Suppressor macrophage treated with lipopolysaccharide for 4 hours (primary cell): ENCODE measurements at regions not wholly inside any gene's neighbourhood (a gene's known extent, or its start where the extent isn't known, plus 50 kb on each side); places are given as distances from the start of the nearest gene placed in this dataset.
A peak's percentile ranks its signal among the peaks of the same experiment; 100 is the strongest.
"Not testable (repeated sequence)": the region's sequence is repeated elsewhere in the genome, so short reads cannot be mapped to it uniquely, and the experiment has no call there.

Experiments
- DNase-seq: peaks from one replicate; pipeline ENCODE4 v3.0.0-alpha.2; 2020

DNA sequence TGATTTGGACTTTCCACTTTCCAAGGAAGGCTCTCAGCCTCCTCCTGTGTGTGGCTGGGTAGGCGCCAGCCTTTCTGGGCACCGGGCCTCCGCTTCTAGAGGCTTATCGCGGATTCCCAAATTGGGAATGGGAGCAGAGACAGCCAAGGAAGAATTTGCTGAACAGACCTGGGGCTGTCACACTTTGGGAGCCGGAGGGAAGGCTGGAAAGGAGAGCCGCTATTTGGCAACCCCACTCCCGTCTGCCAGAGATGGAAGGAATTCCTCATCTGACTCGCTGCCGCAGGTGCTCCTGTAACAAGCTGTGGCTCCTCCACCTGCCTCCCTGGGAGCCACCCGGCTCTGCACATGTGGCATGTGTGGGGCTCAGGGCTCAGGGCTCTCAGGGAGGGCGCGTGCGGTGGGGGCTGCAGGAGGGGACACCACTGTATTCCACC, 50.8 kb upstream of the ECHDC3 start:
- DNase-seq: no peak

DNA sequence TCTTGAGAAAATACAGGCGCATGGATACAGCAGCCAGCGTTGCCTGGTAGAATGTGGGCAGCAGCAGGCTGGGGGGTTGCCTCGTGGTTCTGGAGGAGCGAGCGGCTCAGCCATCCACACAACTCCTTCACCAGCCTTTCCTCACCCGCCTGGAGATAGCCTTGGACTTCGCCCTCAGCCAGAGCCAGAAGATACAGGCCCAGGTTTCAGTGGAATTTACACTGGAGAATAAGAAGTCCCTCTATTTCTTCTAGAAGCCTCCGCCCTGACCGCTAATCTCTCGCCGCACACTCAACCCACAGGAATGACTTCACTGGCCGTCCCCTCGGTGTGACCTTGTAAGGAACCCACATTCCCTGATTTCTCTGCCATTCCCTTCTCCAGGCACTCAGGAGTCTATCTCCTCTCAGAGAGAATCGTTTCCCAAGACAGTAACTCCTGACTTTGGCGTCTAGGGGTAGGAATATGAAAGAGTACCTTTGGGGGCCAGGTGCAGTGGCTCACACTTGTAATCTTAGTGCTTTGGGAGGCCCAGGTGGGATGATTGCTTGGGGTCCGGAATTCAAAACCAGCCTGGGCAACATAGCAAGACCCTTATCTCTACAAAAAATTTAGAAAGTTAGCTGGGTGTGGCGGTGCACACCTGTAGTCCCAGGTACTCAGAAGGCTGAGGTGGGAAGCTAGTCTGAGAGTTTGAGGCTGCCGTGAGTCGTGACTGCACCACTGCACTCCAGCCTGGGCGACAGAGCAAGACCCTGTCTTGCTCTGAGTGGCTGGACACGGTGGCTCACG, 52.0 kb upstream of the ECHDC3 start:
- DNase-seq: no peak

- DNase-seq: not testable (repeated sequence)
Measured at GRCh38 chr10:11688448-11688795, 53.8 kb upstream of the ECHDC3 start.

DNA sequence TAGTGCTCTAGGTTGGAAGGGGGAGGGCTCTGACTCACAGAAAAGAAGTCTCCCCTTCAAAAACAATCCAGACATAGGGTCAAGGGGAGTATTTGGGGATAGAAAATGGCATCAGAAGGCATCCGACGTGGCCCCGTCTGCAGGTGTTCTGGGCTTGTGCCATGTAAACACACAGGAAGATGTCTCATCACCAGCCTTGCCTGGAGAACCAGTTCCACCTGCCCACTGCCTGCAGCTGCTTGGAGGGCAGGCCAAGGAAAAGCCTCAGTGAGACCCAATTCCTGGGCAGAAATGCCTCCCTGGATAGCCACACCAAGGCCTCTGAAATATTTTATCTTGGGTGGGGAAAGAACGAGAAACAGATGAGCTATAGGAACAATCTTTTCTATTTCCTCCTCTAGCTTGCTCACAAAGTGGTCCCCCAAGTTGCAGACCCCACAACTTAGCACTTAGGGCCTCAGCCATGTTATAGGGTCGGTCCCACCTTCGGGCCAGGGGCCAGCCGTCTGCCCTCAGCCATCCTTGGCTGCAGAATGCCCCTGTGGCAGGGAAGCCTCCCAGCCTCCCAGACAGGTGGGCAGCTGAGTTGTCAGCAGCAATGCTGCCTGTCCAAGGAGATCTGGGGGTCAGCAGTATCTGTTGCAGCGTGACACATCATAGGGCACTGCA, 54.3 kb upstream of the ECHDC3 start:
- DNase-seq: no peak

- DNase-seq: no peak
Measured at GRCh38 chr10:11687357-11687771, 54.8 kb upstream of the ECHDC3 start.

DNA sequence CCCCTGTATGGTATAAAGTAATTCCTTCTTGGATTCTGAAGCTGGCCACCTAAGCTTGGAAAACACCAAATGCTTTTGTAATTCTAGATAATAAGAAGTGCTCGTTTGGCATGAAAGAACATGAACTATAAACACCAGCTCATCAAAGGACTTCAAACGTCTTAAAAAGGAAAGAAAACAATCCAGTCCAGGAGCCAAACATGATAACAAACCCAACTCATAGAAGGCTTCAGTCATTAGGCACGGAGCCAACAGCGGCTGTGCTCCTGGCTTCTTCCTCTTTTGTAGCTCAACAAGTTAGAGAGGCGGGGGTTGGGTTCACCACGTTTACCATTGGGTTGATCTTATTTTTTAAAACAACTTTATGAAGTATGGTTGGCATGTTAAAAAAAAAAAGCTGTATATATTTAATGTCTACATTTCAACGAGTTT, 56.4 kb upstream of the ECHDC3 start:
- peak; percentile 88 for DNase-seq

DNA sequence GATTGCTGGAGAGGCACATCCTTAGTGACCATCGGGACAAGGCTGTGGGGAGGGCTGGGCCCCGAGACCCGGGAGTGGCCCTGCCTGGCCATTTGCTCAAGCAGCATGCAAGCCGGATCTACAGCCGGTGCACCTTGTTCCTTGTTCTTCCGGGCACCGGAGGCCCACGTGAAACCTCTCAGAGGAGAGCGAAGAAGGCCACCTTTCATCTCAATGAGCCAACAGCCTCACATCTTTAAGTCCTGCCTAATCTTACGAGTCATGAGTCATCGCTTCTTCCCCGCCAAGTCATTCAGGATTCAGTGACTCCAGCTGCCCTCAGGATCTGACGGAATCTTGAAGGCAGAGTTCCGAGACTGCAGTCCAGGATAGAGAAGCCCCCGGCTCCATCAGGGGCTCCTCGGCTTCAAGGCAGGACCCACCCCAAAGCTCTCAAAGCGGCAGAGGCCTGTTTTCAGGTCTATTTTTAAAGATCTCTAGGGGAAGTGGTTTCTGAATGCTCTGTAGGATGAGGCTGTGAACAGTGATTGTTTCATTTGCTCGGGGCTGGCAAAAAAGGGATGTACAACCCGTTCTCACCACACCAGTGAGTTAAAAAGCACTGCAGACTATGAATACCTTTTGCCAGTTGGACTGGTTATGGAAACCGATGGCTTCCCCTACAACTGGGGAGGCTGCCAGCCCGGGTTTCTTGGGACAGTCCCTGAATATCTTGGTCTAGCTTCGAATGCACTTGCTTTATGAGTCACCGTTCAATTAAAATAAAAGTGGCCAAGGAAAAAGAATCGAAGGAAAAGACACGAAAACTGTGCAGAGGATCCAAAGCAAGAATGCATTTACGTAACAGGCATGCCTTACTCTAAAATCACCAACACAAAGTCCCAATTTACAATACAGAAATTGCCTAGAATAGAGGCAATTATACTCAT, 57.2 kb upstream of the ECHDC3 start:
- DNase-seq: peak; percentile 89

DNA sequence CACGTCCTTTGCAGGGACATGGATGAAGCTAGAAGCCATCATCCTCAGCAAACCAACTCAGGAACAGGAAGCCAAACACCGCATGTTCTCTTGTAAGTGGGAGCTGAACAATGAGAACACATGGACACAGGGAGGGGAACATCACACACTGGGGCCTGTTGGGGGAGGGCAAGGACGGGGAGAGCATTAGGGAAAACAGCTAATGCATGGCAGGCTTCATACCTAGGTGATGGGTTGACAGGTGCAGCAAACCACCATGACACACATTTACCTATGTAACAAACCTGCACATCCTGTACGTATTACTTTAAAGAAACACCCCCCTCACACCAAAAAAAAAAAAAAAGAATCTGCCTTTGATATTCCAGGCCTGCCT, 57.9 kb upstream of the ECHDC3 start:
- not testable (repeated sequence) for DNase-seq

DNA sequence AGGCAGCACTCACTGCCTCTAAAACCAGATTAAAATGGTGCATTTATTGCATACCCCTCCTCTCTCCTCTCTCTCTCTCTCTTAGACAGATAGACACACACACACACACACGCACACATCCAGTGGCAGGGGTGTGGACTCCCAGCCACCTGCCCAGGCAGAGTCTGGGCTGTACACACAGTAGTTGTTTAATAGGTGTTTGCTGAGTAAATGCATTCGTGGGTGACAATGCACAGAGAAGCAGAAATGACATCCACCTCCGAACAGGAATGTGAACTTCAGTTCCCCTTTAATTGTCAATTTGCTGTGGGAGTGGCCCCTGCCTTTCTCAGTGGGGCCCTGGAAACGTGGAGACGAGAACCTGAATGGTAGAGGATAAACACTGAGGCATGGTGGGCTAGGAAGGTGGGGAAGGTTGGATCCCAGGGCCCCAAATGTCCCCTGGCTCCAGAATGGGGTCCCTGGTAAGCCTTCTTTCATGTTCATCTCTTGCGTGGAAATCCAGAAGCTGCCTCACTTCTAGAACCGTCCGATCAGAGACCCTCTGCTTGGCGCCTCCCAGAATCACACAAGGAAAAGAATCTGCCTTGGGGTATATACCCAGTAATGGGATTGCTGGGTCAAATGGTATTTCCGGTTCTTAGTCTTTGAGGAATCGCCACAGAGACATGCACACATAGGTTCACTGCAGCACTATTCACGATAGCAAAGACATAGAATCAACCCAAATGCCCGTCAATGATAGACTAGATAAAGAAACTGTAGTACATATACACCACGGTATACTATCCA, 58.5 kb upstream of the ECHDC3 start:
- no peak for DNase-seq

- DNase-seq: no peak
Measured at GRCh38 chr10:11682851-11683250, 59.3 kb upstream of the ECHDC3 start.

DNA sequence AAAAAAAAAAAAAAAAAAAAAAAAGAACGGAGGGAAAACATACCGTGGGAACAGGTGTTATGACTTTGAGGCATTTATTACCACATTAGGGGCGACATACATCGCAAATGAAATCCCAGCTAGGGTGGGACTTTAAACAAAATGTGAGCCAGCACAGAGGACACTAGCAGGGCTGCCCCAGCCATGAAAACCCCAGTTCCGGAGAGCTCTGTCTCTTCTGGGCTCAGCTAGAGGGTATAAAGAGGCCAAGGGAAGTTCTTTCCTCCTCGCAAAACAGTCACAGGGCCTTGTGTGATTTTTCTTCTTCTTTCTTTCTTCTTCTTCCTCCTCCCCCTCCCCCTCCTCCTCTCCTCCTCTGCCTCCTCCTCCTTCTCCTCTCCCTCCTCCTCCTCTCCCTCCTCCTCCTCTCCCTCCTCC, 59.9 kb upstream of the ECHDC3 start:
- no peak for DNase-seq

DNA sequence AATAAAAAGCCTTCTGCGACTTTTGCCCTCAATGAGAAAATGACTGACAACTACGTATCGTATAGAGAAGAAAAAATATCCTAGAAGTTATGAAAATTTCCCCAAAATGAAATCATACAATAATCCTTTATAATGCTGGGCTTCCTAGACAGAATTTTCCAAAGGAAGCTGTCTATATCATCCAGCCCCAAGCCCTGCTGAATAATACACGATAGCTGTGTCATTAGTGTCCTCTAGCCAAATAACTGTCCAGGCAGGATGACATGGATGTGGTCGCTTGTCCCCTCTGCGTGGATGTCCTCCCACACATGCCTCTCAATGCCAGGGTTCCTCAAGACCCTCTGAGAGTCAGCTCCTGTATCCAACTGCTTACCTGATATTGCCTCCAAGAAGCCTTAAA, 61.7 kb upstream of the ECHDC3 start:
- no peak for DNase-seq

- no peak for DNase-seq
Measured at GRCh38 chr10:11679946-11680345, 62.2 kb upstream of the ECHDC3 start.

- DNase-seq: peak; percentile 65
Measured at GRCh38 chr10:11678074-11678793, 63.9 kb upstream of the ECHDC3 start.

DNA sequence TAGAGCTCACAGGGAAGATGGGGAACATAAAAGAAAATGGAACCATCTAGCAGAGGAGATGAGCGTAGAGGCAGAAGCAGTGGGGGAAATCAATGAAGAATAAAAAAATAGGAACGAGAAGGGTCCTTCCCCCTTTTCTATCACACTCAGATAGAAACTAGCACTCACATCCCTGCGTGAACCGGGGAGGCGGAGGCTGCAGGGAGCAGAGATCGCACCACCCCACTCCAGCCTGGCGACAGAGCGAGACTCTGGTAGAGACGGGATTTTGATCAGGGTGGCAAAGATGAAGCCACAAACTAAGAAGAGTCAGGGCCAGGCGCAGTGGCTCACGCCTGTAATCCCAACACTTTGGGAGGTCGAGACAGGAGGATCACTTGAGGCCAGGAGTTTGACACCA, 64.7 kb upstream of the ECHDC3 start:
- DNase-seq: no peak

DNA sequence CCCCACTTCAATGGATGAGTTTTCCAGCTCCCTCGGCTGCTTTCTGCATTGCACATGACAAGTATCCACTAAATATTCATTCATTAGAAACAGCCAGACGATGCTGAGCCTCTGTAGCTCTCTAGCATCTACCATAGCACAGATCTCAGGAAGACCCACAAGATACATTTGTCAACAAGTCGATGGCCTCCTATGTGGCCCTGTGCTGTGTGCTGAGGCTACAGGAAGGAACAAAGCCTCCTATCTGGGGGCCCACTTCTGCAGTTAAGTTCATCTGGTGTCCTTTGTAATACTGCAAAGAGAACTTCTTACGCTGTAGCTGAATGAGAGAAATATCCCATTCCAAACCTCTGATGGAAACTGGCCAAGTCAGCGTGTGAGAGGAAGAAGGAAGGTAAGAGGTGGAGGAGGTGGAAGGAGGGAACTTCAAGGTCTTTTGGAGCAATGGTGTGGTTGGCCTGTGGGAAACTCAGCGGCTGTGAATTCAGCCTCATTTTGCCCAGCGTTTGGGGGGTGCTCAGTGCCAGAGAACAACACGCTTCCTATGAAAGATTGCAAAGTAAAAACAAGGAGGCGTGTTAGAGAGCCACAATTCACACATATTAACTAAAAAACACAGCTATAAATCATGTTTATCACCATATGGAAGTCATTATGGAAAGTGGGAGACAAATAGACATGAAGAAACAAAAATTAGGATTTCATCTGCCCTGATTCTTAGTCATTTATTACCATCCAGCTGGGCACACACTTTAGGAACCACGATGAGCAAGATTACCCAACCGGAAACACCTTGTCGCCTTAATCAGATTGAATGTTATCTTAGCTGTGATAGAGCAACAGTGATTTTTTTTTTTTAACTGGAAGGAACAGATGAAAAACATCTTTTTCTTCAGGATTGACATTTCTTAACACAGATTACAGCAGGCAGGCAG, 62.2 kb upstream of the USP6NL start:
- peak; percentile 34 for DNase-seq

- no peak for DNase-seq
Measured at GRCh38 chr10:11672836-11673235, 61.4 kb upstream of the USP6NL start.

GRCh38 chr10:11670381-11670780, 58.9 kb upstream of the USP6NL start:
- DNase-seq: no peak

GRCh38 chr10:11668847-11669610, 57.6 kb upstream of the USP6NL start:
- no peak for DNase-seq

DNA sequence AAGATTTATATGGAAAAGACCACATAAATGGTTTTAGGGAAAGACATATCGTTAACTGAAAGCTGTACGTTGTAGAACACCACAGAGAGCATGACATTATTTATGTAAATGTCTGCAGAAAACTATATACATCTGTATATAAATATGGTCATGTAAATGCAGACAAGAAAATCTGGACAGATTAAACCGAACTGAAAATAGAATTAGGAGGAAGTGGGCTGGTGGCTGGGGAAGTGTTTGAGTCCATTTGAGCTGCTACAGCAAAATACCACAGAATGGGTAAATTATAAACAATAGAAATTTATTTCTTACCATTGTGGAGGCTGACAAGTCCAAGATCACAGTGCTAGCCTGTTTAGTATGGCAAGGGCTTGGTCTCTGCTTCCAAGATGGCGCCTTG, 56.3 kb upstream of the USP6NL start:
- DNase-seq: peak; percentile 41
